GM12878 (cell line): ENCODE measurements at regions not wholly inside any gene's neighbourhood (a gene's known extent, or its start where the extent isn't known, plus 50 kb on each side); places are given as distances from the start of the nearest gene placed in this dataset.

Source experiments
- ATF2 ChIP-seq: IDR thresholded peaks from 2 replicates; pipeline ENCODE4 v1.6.1; 2012; ENCODE audit warnings: low read length, inconsistent platforms
- BACH1 ChIP-seq: fragments of 450-650 bp; IDR thresholded peaks from 2 replicates; pipeline ENCODE4 v1.6.1; 2017; ENCODE audit warnings: mild to moderate bottlenecking, borderline replicate concordance
- BHLHE40 ChIP-seq, 2 experiments: fragments of 450-650 bp in 1 of 2; IDR thresholded peaks; 2 replicates each; pipeline ENCODE4 v1.6.1; 2011 to 2017; ENCODE audit warnings: low read depth in 2 of 2, borderline replicate concordance in 1 of 2, improper control_type of control experiment in 1 of 2, low read length in 1 of 2, mild to moderate bottlenecking in 1 of 2
- CHD4 ChIP-seq: fragments of 200-600 bp; sonication (generic); IDR thresholded peaks from 2 replicates; pipeline ENCODE4 v1.6.1; 2016; ENCODE audit warnings: mild to moderate bottlenecking
- ETV6 ChIP-seq, 2 experiments: fragments of 450-650 bp in 1 of 2; IDR thresholded peaks in 1 of 2; conservative IDR thresholded peaks in 1 of 2; 2 replicates each; pipeline ENCODE4 v1.6.1; 2014; ENCODE audit warnings: antibody characterized with exemption in 1 of 2, borderline replicate concordance in 1 of 2, low read depth in 1 of 2, mild to moderate bottlenecking in 1 of 2, moderate library complexity in 1 of 2
- FOXM1 ChIP-seq: IDR thresholded peaks from 2 replicates; pipeline ENCODE4 v1.6.1; 2012; ENCODE audit warnings: low read depth, mild to moderate bottlenecking, inconsistent platforms, low read length, moderate library complexity
- GABPA ChIP-seq: IDR thresholded peaks from 2 replicates; pipeline ENCODE4 v1.6.1; 2014; ENCODE audit warnings: antibody characterized with exemption, low read depth, mild to moderate bottlenecking, inconsistent platforms
- GATAD2B ChIP-seq: fragments of 450-650 bp; conservative IDR thresholded peaks from 2 replicates; pipeline ENCODE4 v1.6.1; 2017; ENCODE audit warnings: low read depth, mild to moderate bottlenecking, moderate library complexity
- HDAC2 ChIP-seq: fragments of 200-600 bp; sonication (generic); IDR thresholded peaks from 2 replicates; pipeline ENCODE4 v1.6.1; 2017
- HDAC6 ChIP-seq: fragments of 200-600 bp; sonication (generic); IDR thresholded peaks from one replicate; pipeline ENCODE4 v1.8.0; 2017; ENCODE audit warnings: antibody characterized with exemption; ENCODE audit not compliant: unreplicated experiment
- IKZF1 ChIP-seq: fragments of 450-650 bp; conservative IDR thresholded peaks from 2 replicates; pipeline ENCODE4 v1.6.1; 2017; ENCODE audit warnings: antibody characterized with exemption, mild to moderate bottlenecking
- JUNB ChIP-seq: IDR thresholded peaks from 2 replicates; pipeline ENCODE4 v1.6.1; 2016; ENCODE audit warnings: antibody characterized with exemption, mild to moderate bottlenecking
- KAT2A ChIP-seq: conservative IDR thresholded peaks from 2 replicates; pipeline ENCODE4 v1.6.1; 2011; ENCODE audit warnings: low read depth, low read length; ENCODE audit not compliant: control insufficient read depth
- MTA2 ChIP-seq: fragments of 450-650 bp; IDR thresholded peaks from 2 replicates; pipeline ENCODE4 v1.6.1; 2016; ENCODE audit warnings: low read depth, mild to moderate bottlenecking, moderate library complexity
- MTA3 ChIP-seq: IDR thresholded peaks from 2 replicates; pipeline ENCODE4 v1.6.1; 2012; ENCODE audit warnings: low read length, inconsistent platforms, borderline replicate concordance
- MYC ChIP-seq: IDR thresholded peaks from 2 replicates; pipeline ENCODE4 v1.6.1; 2011; ENCODE audit warnings: mild to moderate bottlenecking, low read length, moderate library complexity, inconsistent platforms; ENCODE audit not compliant: insufficient read depth, insufficient replicate concordance, insufficient read length, severe bottlenecking
- NR2C1 ChIP-seq: fragments of 450-650 bp; IDR thresholded peaks from 2 replicates; pipeline ENCODE4 v1.6.1; 2017; ENCODE audit warnings: antibody characterized with exemption, mild to moderate bottlenecking, moderate library complexity
- PAX5 ChIP-seq: IDR thresholded peaks from 2 replicates; pipeline ENCODE4 v1.6.1; 2011; ENCODE audit warnings: low read depth, low read length, borderline replicate concordance
- POLR2AphosphoS2 ChIP-seq: IDR thresholded peaks from 2 replicates; pipeline ENCODE4 v1.6.1; 2011; ENCODE audit warnings: low read depth, mild to moderate bottlenecking, low read length, improper control_type of control experiment, moderate library complexity
- RCOR1 ChIP-seq: conservative IDR thresholded peaks from 2 replicates; pipeline ENCODE4 v1.6.1; 2012; ENCODE audit warnings: low read depth, low read length, improper control_type of control experiment
- SMC3 ChIP-seq: IDR thresholded peaks from 2 replicates; pipeline ENCODE4 v1.6.1; 2011; ENCODE audit warnings: low read length, improper control_type of control experiment, borderline replicate concordance
- SRF ChIP-seq, 2 experiments: IDR thresholded peaks; 2 replicates each; pipeline ENCODE4 v1.6.1; 2011; ENCODE audit warnings: low read depth in 2 of 2, low read length in 2 of 2, mild to moderate bottlenecking in 1 of 2, moderate library complexity in 1 of 2
- TAF1 ChIP-seq: IDR thresholded peaks from 2 replicates; pipeline ENCODE4 v1.6.1; 2011; ENCODE audit warnings: mild to moderate bottlenecking, low read depth, low read length, borderline replicate concordance
- TBL1XR1 ChIP-seq: IDR thresholded peaks from 2 replicates; pipeline ENCODE4 v1.6.1; 2012; ENCODE audit warnings: low read depth, low read length, improper control_type of control experiment
- USF1 ChIP-seq: IDR thresholded peaks from 2 replicates; pipeline ENCODE4 v1.6.1; 2011; ENCODE audit warnings: borderline replicate concordance, low read depth, mild to moderate bottlenecking, moderate library complexity, mixed read lengths, low read length; ENCODE audit not compliant: insufficient read depth; ENCODE audit errors: extremely low read length
- ZBED1 ChIP-seq: IDR thresholded peaks from 2 replicates; pipeline ENCODE4 v1.6.1; 2016; ENCODE audit warnings: borderline replicate concordance
- ZBTB33 ChIP-seq: fragments of 450-650 bp; IDR thresholded peaks from 2 replicates; pipeline ENCODE4 v1.6.1; 2017; ENCODE audit warnings: mild to moderate bottlenecking
- ZNF24 ChIP-seq: fragments of 450-650 bp; IDR thresholded peaks from 2 replicates; pipeline ENCODE4 v1.6.1; 2017; ENCODE audit warnings: antibody characterized with exemption, mild to moderate bottlenecking
- ZZZ3 ChIP-seq: IDR thresholded peaks from 2 replicates; pipeline ENCODE4 v1.6.1; 2011; ENCODE audit warnings: low read depth; ENCODE audit not compliant: control insufficient read depth, insufficient read length

GRCh38 chr14:65332141-65332871 lies 80.2 kb upstream of the FUT8 start (continued):
- TF ChIP-seq PAX5: no peak
- no peak for TF ChIP-seq USF1
- peak in 1 of 2 experiments; percentile 85; a peak in 2 of 4 replicates for TF ChIP-seq ETV6 (conservative IDR thresholded peaks at IDR 0.05 in 1 of 2, IDR thresholded peaks at IDR 0.05 in 1 of 2; ENCODE audit: borderline replicate concordance in 1 of 2, low read depth in 1 of 2)
- TF ChIP-seq ATF2: peak; percentile 72
- TF ChIP-seq HDAC2: no peak
- TF ChIP-seq JUNB: peak; percentile 9; the same call in 1 of the 2 replicates
- TF ChIP-seq KAT2A: no peak
- TF ChIP-seq HDAC6: no peak
- no peak for TF ChIP-seq SRF (IDR thresholded peaks at IDR 0.05; ENCODE audit: low read depth in 2 of 2, low read length in 2 of 2)
- no peak for TF ChIP-seq TBL1XR1
- no peak for TF ChIP-seq NR2C1
- TF ChIP-seq ZNF24: no peak
- no peak for TF ChIP-seq BHLHE40 (IDR thresholded peaks at IDR 0.05; ENCODE audit: borderline replicate concordance in 1 of 2, low read depth in 2 of 2, low read length in 1 of 2)
- TF ChIP-seq GATAD2B: no peak
- no peak for TF ChIP-seq CHD4
- peak; percentile 84 for TF ChIP-seq MTA2
- no peak for TF ChIP-seq GABPA
- no peak for TF ChIP-seq SMC3
- TF ChIP-seq ZBED1: no peak
- 0 out of 2 replicates have a peak, but pooled peaks have one; percentile 30 for TF ChIP-seq FOXM1
- TF ChIP-seq IKZF1: peak; percentile 79
- TF ChIP-seq ZZZ3: no peak
- no peak for TF ChIP-seq MYC
- TF ChIP-seq POLR2AphosphoS2: no peak
- no peak; the same call in 1 of the 2 replicates for TF ChIP-seq MTA3
- TF ChIP-seq ZBTB33: no peak
- TF ChIP-seq TAF1: no peak
- TF ChIP-seq BACH1: peak; percentile 61; the same call in 1 of the 2 replicates
- no peak for TF ChIP-seq RCOR1
